GM21447 (cell line): ENCODE measurements at regions not wholly inside any gene's neighbourhood (a gene's known extent, or its start where the extent isn't known, plus 50 kb on each side); places are given as distances from the start of the nearest gene placed in this dataset.

Experiments used
- ATAC-seq: cut with Tn5 transposase; IDR thresholded peaks from one replicate; pipeline ENCODE4 v1.9.1; 2021; ENCODE audit not compliant: unreplicated experiment

- ATAC-seq: no peak
Measured at GRCh38 chr16:64312292-64312691, 809.6 kb downstream of the CDH11 start.

DNA sequence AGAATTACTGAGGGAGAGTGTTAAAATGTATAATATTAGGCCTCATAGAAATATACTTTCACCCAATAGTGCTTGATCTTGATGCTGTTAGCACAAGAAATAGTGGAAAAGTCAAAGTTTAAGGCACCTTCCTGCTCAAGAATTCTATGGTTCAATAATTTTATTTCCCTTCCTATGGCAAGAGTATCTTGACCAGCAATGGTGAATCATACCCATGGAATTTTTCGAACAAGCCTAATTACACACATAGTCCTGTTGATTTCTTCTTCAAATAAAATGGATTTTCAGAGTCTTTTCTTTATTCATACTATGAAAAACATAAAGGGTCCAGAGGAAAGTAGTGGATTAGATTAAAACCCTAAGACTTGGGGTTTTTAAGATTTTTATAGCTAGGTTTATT is 810.6 kb downstream of the CDH11 start:
- no peak for ATAC-seq

DNA sequence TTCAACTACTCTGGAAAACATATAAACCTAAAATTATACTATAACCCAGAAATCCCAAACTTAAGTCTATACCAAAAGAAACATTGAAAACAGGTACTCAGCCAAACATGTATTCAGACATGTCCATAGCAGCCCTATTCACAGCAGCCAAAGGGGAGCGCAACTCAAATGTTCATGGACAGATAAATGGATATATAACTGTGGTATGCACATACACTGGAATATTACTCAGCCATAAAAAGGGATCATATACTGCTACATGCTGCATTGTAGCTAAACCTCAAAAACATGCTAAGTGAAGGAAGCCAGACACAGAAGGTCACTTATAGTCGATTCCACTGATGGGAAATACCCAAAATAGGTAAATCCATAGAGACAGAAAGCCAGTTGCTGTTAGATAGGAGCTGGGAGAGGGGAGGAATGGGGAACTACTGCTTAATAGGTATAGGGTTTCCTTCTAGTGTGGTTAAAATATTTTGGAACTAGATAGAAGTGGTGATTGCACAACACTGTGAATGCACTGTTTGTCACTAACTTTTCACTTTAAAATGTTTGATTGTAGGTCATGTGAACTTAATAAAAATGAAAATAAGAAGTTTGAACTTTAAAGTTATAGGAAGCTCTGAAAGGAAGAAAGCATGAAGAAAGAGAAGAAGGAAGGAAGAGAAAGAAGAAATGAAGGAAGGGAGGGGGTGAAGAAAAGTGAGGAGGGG is 812.3 kb downstream of the CDH11 start:
- no peak for ATAC-seq

GRCh38 chr16:64308721-64309120 is 813.1 kb downstream of the CDH11 start:
- ATAC-seq: no peak

- no peak for ATAC-seq
Measured at GRCh38 chr16:64307431-64307830, 814.4 kb downstream of the CDH11 start.

- ATAC-seq: no peak
Measured at GRCh38 chr16:64305663-64306062, 816.2 kb downstream of the CDH11 start.

GRCh38 chr16:64304951-64305350 is 816.9 kb downstream of the CDH11 start:
- no peak for ATAC-seq

- no peak for ATAC-seq
Measured at GRCh38 chr16:64304396-64304795, 817.5 kb downstream of the CDH11 start.

GRCh38 chr16:64297863-64298600 is 823.8 kb downstream of the CDH11 start:
- no peak for ATAC-seq

DNA sequence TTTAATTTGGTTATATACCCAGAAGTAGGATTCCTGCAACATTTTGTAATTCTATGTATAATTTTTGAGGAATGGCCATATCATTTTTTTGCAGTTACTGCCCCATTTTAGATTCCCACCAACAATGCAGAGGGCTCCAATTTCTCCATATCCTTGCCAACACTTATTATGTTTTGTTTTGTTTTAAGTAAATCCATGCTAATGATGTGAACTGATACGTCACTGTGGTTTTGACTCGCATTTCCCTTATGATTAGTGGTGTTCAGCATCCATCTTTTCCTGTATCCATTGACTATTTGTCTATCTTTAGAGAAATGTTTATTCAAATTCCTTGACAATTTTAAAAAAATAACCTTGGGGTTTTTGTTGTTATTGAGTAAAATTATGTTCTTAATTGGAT is 826.4 kb downstream of the CDH11 start:
- ATAC-seq: no peak

- no peak for ATAC-seq
Measured at GRCh38 chr16:64292953-64293352, 828.9 kb downstream of the CDH11 start.

DNA sequence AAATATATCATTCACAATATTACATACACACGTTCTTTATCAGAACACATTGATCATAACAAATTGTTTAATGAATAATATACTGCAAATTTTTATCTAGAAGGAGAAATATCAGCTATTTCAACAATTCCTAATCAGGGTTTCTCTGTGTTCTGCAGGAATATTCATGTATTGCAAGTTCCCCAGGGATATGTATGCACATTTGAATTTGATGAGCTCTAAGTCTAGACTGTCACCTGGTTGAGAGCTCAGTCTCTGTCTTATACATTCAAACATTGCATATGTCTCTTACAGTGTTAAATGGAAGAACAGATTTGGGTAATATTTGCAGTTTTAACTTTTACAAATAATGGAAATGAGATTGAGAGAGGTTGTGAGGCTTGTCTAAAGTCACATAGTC is 829.7 kb downstream of the CDH11 start:
- no peak for ATAC-seq

DNA sequence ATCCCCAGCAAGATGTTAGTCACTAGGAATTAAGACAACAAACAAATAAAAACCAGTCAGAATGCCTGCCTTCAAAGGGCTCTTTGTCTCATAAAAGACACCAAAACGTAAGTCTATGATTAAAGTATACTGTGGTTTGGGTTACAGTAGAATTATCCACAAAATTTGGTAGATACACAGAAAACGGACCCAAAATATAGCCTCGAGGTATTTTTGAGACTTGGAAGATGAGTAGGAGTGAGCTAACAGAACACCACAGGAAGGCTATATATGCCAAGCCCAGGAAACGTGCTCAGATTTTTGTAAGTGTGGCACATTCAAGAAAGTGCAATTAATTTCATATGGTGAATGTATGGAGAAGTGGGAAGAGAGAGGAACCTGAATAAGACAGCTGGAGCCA is 831.4 kb downstream of the CDH11 start:
- ATAC-seq: no peak

DNA sequence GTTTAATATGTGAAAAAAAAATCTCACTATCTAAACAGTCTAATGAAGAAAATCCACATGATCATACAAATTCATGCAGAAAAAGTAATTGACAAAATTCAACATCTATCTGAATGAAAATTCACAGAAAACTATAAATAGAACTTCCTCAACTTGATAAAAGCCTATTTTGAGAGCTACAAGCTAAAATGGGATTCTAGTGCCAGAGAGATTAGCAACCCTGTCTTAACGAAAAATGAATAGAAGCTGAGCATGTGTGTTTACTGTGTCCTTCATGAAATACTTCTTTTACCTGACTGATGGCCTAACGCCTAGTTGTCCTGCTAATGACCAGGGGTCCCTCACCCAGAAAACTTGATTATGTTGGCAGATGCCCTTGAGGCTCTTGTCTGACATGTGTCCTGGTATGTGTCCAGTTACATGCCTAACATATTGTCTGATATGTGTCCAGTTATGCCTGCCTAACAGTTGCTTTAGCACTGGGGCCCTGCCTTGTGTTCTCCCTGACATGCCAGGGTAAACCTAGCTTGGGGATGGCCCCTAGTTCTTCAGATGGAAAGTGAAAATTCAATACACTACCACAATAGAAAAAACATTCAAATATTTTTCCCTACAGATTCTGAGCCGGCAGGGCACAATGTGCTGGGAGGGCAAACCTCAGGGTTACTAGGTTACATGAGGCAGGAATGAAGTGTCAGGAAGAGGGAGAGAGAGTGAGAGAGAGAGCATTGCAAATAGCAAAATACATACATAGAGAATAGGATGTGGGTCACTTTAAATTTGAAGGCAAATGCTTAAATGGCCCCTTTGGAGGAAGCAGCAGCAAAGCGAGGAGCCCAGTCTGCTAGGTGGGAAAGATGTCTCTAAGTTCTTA is 834.0 kb downstream of the CDH11 start:
- ATAC-seq: no peak

DNA sequence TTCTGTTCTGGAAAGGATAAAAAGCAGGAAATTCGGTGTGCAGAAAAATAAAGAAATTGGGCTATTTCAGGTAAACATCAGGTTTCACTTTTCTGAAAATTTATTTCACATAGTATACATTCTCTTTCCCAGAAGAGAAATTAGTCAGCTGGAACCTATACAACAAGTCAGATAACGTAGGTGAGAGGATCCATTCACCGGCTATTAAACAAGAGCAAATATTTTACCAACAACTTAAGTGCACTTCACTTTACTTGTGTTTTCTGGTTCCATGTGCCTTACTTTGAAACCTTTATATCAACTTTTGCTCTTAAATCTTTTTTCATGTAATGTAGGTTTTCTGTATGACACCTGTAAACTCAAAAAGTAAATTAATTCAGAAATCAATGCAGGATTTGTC is 839.7 kb downstream of the CDH11 start:
- no peak for ATAC-seq

DNA sequence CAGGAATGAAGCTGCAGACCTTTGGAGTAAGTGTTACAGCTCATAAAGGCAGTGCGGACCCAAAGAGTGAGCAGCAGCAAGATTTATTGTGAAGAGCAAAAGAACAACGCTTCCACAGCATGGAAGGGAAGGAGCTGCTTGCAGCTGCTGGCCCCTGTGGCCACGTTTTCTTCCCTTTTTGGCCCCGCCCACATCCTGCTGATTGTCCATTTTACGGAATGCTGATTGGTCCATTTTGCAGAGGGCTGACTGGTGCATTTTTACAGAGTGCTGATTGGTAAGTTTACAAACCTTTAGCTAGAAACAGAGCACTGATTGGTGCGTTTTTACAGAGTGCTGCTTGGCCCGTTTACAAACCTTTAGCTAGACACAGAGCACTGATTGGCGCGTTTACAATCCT is 841.5 kb downstream of the CDH11 start:
- no peak for ATAC-seq

- no peak for ATAC-seq
Measured at GRCh38 chr16:64278196-64278595, 843.7 kb downstream of the CDH11 start.

GRCh38 chr16:64276646-64277045 is 845.2 kb downstream of the CDH11 start:
- no peak for ATAC-seq

GRCh38 chr16:64272028-64272427 is 849.8 kb downstream of the CDH11 start:
- no peak for ATAC-seq

DNA sequence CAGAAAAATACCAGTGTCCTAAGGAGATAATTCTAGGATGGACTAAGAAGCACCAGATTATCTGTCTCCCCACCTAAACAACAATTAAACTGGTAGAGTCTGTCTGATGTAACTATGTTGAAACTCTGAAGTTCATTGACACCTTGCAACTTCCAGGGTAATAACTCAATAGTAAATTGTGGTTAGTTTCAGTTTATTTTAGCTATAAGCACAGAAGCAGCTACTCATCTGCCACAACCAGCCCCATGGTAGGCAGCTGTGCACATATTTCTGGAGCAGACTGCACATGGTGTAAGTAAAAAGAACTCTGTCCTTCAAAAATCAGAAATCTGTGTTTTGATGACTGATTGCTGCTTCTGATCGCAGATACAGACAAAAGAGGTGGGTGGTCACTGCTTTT is 852.1 kb downstream of the CDH11 start:
- ATAC-seq: no peak

DNA sequence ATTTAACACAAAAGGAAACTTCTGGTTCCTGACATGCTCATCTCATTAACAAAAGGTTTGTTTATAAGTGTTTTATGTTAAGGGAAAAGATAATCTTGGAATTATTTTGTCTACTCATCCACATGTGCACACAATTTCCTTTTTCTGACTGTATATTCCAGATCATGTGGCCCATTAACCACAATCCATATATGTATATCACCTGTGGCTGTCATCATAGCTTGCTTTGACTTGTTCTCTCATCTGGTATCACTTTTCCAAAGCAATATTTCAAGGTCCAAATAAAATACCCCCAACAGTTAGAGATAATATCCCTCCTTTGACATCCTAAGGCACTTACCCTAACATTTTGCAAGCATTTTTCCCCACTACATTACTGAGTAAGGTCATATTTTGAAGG is 856.1 kb downstream of the CDH11 start:
- ATAC-seq: no peak
